ENCODE measurements at regions not wholly inside any gene's neighbourhood (a gene's known extent, or its start where the extent isn't known, plus 50 kb on each side); places are given as distances from the start of the nearest gene placed in this dataset.

DNA sequence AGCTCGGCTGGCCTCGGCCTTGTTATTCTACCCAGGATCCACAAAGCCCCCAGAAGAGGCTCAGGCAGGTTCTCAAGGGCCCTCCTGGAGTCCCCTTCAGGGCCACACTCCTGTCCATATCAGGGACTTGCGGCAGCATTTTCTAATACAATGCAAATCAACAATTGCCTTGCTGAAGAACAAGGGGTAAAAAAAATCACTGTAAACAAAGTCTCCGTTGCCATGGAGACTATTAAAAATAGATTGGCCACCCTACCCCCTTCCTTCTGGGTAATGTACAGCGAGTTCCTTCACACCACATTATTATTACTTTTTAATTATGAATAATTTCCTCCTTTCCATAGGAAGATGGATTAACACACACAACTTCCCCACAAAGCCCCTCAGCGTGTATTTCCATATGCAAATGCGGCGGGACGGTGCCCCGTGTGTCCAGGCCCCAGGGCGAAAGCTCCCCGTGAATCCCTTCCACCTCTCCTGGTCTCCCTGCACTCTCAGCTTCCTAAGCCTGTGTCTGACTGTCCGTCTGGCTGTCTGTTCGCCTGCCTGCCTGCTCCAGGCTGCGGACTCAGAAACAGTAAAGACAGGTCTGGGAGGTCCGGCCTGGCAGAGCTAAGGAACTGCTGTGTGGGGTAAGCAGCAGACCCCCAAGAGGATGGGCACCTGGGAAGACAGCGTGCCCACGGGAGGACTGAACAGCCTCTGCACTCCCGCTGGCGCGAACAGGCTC is 196.6 kb downstream of the RBFOX3 start:
- intact Hi-C loops (cut with DNase I) = no loop called here
- Histone ChIP-seq H3K27me3 (peaks cover 5% of the 10 kb centered on the region), H3K9me3 (no peaks in the 10 kb centered on the region)

DNA sequence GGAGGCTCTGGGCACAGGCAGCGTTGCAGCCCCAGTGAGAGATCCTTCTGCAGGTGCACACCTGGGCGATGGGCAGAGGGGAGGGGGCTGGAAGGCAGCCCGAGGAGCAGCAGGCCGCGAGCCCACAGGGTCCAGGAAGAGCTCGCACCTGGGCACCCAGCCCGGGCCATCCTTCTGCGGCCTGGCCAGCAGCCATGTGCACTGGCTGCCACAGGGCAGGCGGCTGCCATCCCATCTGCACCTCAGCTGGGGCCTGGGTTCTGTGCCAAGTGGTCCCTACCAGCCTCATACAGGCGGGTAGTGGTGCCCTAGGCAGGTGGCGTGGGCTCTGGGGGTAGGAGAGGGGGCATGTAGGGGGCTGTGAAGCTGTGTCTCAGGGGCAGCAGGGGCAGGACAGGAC is 197.2 kb downstream of the RBFOX3 start:
- Histone ChIP-seq H3K4me1 (no peaks in the 10 kb centered on the region), H3K27me3 (peaks cover 5% of the 10 kb centered on the region), H3K9me3 (no peaks in the 10 kb centered on the region), H3K36me3 (no peaks in the 10 kb centered on the region), H3K4me3 (no peak overlapping the region), H3K27ac (no peak overlapping the region)
- no peak for DNase-seq (ENCODE audit: low spot score in 2 of 2)
- intact Hi-C loops (cut with DNase I) = no loop called here
- TF ChIP-seq, protein P1, sequence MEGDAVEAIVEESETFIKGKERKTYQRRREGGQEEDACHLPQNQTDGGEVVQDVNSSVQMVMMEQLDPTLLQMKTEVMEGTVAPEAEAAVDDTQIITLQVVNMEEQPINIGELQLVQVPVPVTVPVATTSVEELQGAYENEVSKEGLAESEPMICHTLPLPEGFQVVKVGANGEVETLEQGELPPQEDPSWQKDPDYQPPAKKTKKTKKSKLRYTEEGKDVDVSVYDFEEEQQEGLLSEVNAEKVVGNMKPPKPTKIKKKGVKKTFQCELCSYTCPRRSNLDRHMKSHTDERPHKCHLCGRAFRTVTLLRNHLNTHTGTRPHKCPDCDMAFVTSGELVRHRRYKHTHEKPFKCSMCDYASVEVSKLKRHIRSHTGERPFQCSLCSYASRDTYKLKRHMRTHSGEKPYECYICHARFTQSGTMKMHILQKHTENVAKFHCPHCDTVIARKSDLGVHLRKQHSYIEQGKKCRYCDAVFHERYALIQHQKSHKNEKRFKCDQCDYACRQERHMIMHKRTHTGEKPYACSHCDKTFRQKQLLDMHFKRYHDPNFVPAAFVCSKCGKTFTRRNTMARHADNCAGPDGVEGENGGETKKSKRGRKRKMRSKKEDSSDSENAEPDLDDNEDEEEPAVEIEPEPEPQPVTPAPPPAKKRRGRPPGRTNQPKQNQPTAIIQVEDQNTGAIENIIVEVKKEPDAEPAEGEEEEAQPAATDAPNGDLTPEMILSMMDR (IDR thresholded peaks at IDR 0.05) = no peak

More for the DNA sequence above, 196.6 kb downstream of the RBFOX3 start:
- Histone ChIP-seq H3K36me3 (no peaks in the 10 kb centered on the region), H3K27ac (no peak overlapping the region), H3K4me3 (no peak overlapping the region), H3K4me1 (no peaks in the 10 kb centered on the region)
- TF ChIP-seq, protein P1 (IDR thresholded peaks at IDR 0.05) = no peak
- DNase-seq (ENCODE audit: low spot score in 2 of 2) = no peak

DNA sequence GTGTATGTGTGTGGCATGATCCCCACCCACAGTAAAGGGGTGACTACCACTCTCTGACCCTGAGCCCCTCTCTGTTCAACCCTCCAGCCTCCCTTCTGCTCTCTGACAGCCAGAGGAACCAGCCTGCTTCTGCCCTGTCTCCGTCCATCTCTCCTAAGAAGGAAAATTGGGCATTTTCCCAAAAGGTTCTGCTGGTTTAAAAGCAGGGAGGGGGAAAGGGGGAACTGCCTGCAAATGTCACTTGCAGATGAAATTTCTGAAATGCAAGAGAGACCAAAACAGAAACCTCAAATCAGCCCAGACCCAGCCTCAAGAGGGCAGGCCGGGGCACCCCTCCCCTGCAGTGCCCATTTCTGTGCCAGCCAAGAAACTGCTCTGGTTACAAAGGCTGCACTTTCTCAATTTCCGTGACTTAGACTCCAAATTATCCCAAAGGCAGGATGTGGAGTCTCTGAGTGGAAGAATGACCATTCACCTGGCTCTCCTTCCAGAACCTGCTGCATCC is 197.9 kb downstream of the RBFOX3 start:
- intact Hi-C loops (cut with DNase I) = no loop called here
- H3K9me3 ChIP-seq = no peaks in the 10 kb centered on the region
- peaks cover 5% of the 10 kb centered on the region for H3K27me3 ChIP-seq
- no peak for DNase-seq (ENCODE audit: low spot score in 2 of 2)
- TF ChIP-seq, protein P1 (IDR thresholded peaks at IDR 0.05) = no peak
- no peaks in the 10 kb centered on the region for H3K4me1 ChIP-seq
- H3K36me3 ChIP-seq = no peaks in the 10 kb centered on the region
- H3K27ac ChIP-seq = no peak overlapping the region
- H3K4me3 ChIP-seq = no peak overlapping the region

DNA sequence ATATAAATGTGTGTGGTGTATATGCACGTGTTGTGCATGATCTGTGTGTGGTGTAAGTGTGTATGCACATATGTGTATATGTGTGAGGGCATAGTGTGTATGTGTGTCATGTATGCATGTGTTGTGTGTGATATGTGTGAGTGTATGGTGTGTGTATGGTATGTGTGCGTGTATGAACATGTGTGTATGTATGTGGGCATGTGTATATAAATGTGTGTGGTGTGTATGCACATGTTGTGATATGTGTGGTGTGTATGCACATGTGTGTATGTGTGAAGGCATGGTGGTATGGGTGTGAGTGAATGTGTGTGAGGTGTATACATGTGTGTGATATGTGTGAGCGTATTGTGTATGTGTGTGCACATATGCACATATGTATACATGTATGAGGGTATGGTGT is 198.7 kb downstream of the RBFOX3 start:
- TF ChIP-seq, protein P1 (IDR thresholded peaks at IDR 0.05) = no peak
- Histone ChIP-seq H3K36me3 (no peaks in the 10 kb centered on the region), H3K27me3 (peaks cover 5% of the 10 kb centered on the region), H3K27ac (no peak overlapping the region), H3K4me3 (no peak overlapping the region), H3K9me3 (no peaks in the 10 kb centered on the region), H3K4me1 (no peaks in the 10 kb centered on the region)
- DNase-seq (ENCODE audit: low spot score in 2 of 2) = no peak
- intact Hi-C loops (cut with DNase I) = no loop called here

DNA sequence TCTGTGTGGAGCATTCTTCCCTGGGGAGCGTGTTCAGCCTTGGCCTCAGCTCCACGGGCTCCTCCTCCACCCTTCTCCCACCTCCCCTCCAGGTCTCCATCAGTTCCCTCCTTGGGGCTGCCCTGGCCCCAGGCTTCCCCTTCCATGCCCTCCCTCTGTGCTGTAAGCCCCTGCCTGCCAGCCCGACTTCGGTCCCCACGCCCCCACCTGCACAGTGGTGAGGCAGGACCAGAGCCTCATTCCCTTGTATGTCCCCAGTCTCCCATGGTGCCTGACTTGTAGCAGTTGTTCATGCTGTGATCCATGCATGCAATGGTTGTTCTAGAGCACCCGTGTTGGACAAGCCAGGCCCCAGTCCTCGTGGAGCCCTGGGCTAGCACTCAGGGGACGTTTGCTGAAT is 199.4 kb downstream of the RBFOX3 start:
- TF ChIP-seq, protein P1 (IDR thresholded peaks at IDR 0.05) = no peak
- Histone ChIP-seq H3K27me3 (peaks cover 5% of the 10 kb centered on the region), H3K4me1 (no peaks in the 10 kb centered on the region), H3K27ac (no peak overlapping the region), H3K9me3 (no peaks in the 10 kb centered on the region), H3K36me3 (no peaks in the 10 kb centered on the region), H3K4me3 (no peak overlapping the region)
- intact Hi-C loops (cut with DNase I) = no loop called here
- no peak for DNase-seq (ENCODE audit: low spot score in 2 of 2)

Measured in ascending aorta (tissue), 2 donors.